ENCODE measurements at regions not wholly inside any gene's neighbourhood (a gene's known extent, or its start where the extent isn't known, plus 50 kb on each side); places are given as distances from the start of the nearest gene placed in this dataset.

- H4K20me1 ChIP-seq (ENCODE audit: insufficient read depth, poor library complexity, severe bottlenecking) = no peaks in the 10 kb centered on the region
- H3K9me3 ChIP-seq (ENCODE audit: low read depth) = no peaks in the 10 kb centered on the region
- no peak overlapping the region for H3K4me2 ChIP-seq
- no peaks in the 10 kb centered on the region for H3K27me3 ChIP-seq
- no peak for DNase-seq (ENCODE audit: low spot score)
- H3K9me2 ChIP-seq (replicated peaks; ENCODE audit: insufficient read depth) = no peaks in the 10 kb centered on the region
- no peak overlapping the region for H3K4me3 ChIP-seq
- no peaks in the 10 kb centered on the region for H3K79me2 ChIP-seq
- no peaks in the 10 kb centered on the region for H3K4me1 ChIP-seq (ENCODE audit: insufficient read depth)
- no peaks in the 10 kb centered on the region for H3K36me3 ChIP-seq (replicated peaks; ENCODE audit: insufficient read depth, low read depth)
- WGBS (ENCODE audit: low lambda C conversion rate, missing lambda C conversion rate) = 53% methylated on average over 3 of the region's 3 CpGs
- H3K27ac ChIP-seq = no peak overlapping the region
- H2AFZ ChIP-seq = no peak overlapping the region
- TF ChIP-seq, protein P1, sequence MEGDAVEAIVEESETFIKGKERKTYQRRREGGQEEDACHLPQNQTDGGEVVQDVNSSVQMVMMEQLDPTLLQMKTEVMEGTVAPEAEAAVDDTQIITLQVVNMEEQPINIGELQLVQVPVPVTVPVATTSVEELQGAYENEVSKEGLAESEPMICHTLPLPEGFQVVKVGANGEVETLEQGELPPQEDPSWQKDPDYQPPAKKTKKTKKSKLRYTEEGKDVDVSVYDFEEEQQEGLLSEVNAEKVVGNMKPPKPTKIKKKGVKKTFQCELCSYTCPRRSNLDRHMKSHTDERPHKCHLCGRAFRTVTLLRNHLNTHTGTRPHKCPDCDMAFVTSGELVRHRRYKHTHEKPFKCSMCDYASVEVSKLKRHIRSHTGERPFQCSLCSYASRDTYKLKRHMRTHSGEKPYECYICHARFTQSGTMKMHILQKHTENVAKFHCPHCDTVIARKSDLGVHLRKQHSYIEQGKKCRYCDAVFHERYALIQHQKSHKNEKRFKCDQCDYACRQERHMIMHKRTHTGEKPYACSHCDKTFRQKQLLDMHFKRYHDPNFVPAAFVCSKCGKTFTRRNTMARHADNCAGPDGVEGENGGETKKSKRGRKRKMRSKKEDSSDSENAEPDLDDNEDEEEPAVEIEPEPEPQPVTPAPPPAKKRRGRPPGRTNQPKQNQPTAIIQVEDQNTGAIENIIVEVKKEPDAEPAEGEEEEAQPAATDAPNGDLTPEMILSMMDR (IDR thresholded peaks at IDR 0.05; ENCODE audit: poor library complexity) = no peak
- no peak for TF ChIP-seq EZH2phosphoT487 (IDR thresholded peaks at IDR 0.05; ENCODE audit: low read depth, severe bottlenecking, unreplicated experiment)
Measured at GRCh38 chr10:105798328-105798889, 1157.3 kb downstream of the SORCS3 start.

DNA sequence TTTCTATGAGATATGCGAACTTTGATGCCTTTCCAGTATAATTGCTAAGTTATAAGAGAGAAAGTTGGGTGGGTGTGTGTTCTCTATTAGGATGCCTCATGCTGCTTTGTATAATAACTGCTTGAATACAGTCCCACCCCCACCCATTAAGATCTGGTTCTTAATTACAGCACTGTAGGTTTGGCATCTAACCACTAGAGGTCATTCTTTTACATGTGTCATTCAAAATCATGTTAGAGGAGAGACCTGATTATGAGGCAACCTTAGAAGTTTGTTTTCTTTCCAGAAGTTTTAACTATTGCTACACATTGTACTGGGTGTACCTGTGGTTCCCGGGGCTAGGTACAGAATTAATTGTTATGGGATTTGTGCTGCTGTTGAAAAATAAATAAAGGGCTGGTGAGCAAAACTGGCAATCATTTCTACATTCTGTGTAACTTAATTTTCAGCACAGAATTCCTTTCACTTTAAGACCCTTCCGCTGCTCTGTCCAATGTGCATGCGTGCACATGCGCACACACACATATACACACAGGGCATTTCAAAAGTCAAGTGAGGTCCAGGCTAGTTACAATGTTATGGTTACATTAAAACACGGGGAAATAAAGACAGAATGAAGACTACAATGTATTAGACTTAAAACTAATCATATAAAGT is 1156.3 kb downstream of the SORCS3 start:
- no peaks in the 10 kb centered on the region for H3K9me3 ChIP-seq (ENCODE audit: low read depth)
- H3K79me2 ChIP-seq = no peaks in the 10 kb centered on the region
- H3K4me3 ChIP-seq = no peak overlapping the region
- no peak overlapping the region for H3K27ac ChIP-seq
- no peaks in the 10 kb centered on the region for H3K27me3 ChIP-seq
- H3K4me1 ChIP-seq (ENCODE audit: insufficient read depth) = no peaks in the 10 kb centered on the region
- 65% methylated on average over 6 of the region's 6 CpGs for WGBS (ENCODE audit: low lambda C conversion rate, missing lambda C conversion rate)
- no peaks in the 10 kb centered on the region for H4K20me1 ChIP-seq (ENCODE audit: insufficient read depth, poor library complexity, severe bottlenecking)
- H2AFZ ChIP-seq = no peak overlapping the region
- H3K36me3 ChIP-seq (replicated peaks; ENCODE audit: insufficient read depth, low read depth) = no peaks in the 10 kb centered on the region
- TF ChIP-seq, protein P1 (IDR thresholded peaks at IDR 0.05; ENCODE audit: poor library complexity) = peak; percentile 77
- TF ChIP-seq EZH2phosphoT487 (IDR thresholded peaks at IDR 0.05; ENCODE audit: low read depth, severe bottlenecking, unreplicated experiment) = no peak
- no peak overlapping the region for H3K4me2 ChIP-seq
- no peaks in the 10 kb centered on the region for H3K9me2 ChIP-seq (replicated peaks; ENCODE audit: insufficient read depth)
- peak; percentile 62 for DNase-seq (ENCODE audit: low spot score)

GRCh38 chr10:105793071-105793470 is 1152.0 kb downstream of the SORCS3 start:
- Histone ChIP-seq H2AFZ (no peak overlapping the region), H3K27ac (no peak overlapping the region), H3K27me3 (no peaks in the 10 kb centered on the region), H3K9me2 (replicated peaks; ENCODE audit: insufficient read depth) (no peaks in the 10 kb centered on the region), H3K4me1 (ENCODE audit: insufficient read depth) (no peaks in the 10 kb centered on the region), H3K4me2 (no peak overlapping the region), H3K79me2 (no peaks in the 10 kb centered on the region), H3K9me3 (ENCODE audit: low read depth) (no peaks in the 10 kb centered on the region), H3K36me3 (replicated peaks; ENCODE audit: insufficient read depth, low read depth) (no peaks in the 10 kb centered on the region), H3K4me3 (no peak overlapping the region), H4K20me1 (ENCODE audit: insufficient read depth, poor library complexity, severe bottlenecking) (no peaks in the 10 kb centered on the region)
- no peak for DNase-seq (ENCODE audit: low spot score)
- TF ChIP-seq EZH2phosphoT487 (IDR thresholded peaks at IDR 0.05; ENCODE audit: low read depth, severe bottlenecking, unreplicated experiment) (no peak), EZH2 (IDR thresholded peaks at IDR 0.05; ENCODE audit: borderline replicate concordance) (no peak)
- TF ChIP-seq, protein P1 (IDR thresholded peaks at IDR 0.05; ENCODE audit: poor library complexity) = no peak
- WGBS (ENCODE audit: low lambda C conversion rate, missing lambda C conversion rate) = 82% methylated on average over 3 of the region's 3 CpGs
